ENCODE measurements at regions not wholly inside any gene's neighbourhood (a gene's known extent, or its start where the extent isn't known, plus 50 kb on each side); places are given as distances from the start of the nearest gene placed in this dataset.

DNA sequence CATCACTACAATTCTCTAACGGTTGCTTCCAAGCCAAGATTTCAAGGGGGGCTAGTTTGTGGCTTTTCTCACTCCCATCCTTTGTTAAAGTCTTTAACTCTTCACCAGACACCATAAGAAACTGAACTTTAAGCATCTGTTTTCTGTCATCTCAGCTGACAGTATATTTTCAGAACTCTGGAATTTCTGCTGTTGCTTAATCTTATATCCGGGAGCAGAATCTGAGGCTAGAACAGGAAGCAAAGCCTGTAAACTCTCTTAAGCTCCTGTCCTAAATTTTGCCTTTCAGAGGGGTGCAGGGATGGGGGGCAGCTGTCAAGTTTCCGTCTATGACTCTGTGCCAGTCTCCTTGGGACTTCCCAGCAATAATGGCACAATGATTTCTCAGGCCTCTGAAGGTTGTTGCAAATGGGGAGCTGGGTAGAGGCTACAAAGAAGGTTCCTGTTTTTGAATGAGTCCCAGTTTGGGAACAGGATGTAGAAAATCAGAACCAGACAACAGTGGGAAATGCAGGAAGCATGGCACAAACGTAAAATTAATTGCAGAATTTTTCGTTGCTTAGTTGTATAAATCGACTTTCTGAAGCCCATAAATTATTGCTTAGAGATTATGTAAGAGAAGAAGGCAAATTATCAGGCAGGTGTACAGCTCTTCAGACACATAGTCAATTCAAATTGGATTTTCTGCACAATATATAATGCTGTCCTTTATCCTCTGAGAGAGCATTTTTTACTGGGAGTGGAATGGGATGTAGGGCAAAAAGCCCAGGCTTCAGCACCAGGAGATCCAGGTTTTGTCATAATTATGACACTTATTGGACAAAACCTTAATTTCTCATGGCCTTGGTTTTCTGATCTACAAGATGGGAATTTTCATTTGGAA lies 430.9 kb downstream of the DMAC1 start:
- Histone ChIP-seq H3K4me1 (peaks cover 35% of the 10 kb centered on the region), H3K4me3 (no peak overlapping the region), H3K27ac (peak overlapping the region; percentile 15), H3K27me3 (no peaks in the 10 kb centered on the region), H3K9me3 (no peaks in the 10 kb centered on the region), H3K36me3 (no peaks in the 10 kb centered on the region)
- TF ChIP-seq, protein P1, sequence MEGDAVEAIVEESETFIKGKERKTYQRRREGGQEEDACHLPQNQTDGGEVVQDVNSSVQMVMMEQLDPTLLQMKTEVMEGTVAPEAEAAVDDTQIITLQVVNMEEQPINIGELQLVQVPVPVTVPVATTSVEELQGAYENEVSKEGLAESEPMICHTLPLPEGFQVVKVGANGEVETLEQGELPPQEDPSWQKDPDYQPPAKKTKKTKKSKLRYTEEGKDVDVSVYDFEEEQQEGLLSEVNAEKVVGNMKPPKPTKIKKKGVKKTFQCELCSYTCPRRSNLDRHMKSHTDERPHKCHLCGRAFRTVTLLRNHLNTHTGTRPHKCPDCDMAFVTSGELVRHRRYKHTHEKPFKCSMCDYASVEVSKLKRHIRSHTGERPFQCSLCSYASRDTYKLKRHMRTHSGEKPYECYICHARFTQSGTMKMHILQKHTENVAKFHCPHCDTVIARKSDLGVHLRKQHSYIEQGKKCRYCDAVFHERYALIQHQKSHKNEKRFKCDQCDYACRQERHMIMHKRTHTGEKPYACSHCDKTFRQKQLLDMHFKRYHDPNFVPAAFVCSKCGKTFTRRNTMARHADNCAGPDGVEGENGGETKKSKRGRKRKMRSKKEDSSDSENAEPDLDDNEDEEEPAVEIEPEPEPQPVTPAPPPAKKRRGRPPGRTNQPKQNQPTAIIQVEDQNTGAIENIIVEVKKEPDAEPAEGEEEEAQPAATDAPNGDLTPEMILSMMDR (IDR thresholded peaks at IDR 0.05): no peak
- intact Hi-C loops (cut with DNase I): no loop called here
- DNase-seq (no peak), ATAC-seq (peak; percentile 77)

- Histone ChIP-seq H3K4me3 (no peak overlapping the region), H3K36me3 (no peaks in the 10 kb centered on the region), H3K27ac (peak overlapping the region; percentile 15), H3K4me1 (peaks cover 35% of the 10 kb centered on the region), H3K27me3 (no peaks in the 10 kb centered on the region), H3K9me3 (no peaks in the 10 kb centered on the region)
- no peak for DNase-seq
- TF ChIP-seq, protein P1 (IDR thresholded peaks at IDR 0.05): no peak
- intact Hi-C loops (cut with DNase I): no loop called here
- no peak for ATAC-seq
Observed at GRCh38 chr9:7367726-7368125, 431.9 kb downstream of the DMAC1 start.

GRCh38 chr9:7366121-7366520 lies 433.5 kb downstream of the DMAC1 start:
- H3K4me3 ChIP-seq: no peak overlapping the region
- ATAC-seq: no peak
- H3K36me3 ChIP-seq: no peaks in the 10 kb centered on the region
- no peaks in the 10 kb centered on the region for H3K27me3 ChIP-seq
- no peak overlapping the region for H3K27ac ChIP-seq
- H3K4me1 ChIP-seq: peaks cover 33% of the 10 kb centered on the region
- TF ChIP-seq, protein P1 (IDR thresholded peaks at IDR 0.05): no peak
- H3K9me3 ChIP-seq: no peaks in the 10 kb centered on the region
- no peak for DNase-seq
- intact Hi-C loops (cut with DNase I): no loop called here

GRCh38 chr9:7363777-7364477 lies 435.7 kb downstream of the DMAC1 start:
- H3K27me3 ChIP-seq: no peaks in the 10 kb centered on the region
- no peak for DNase-seq
- no peaks in the 10 kb centered on the region for H3K36me3 ChIP-seq
- intact Hi-C loops (cut with DNase I): no loop called here
- H3K4me1 ChIP-seq: peaks cover 12% of the 10 kb centered on the region
- H3K9me3 ChIP-seq: no peaks in the 10 kb centered on the region
- H3K27ac ChIP-seq: no peak overlapping the region
- no peak for ATAC-seq
- TF ChIP-seq, protein P1 (IDR thresholded peaks at IDR 0.05): no peak
- no peak overlapping the region for H3K4me3 ChIP-seq

- no peak for DNase-seq
- no peak overlapping the region for H3K27ac ChIP-seq
- H3K9me3 ChIP-seq: no peaks in the 10 kb centered on the region
- TF ChIP-seq, protein P1 (IDR thresholded peaks at IDR 0.05): no peak
- no peaks in the 10 kb centered on the region for H3K36me3 ChIP-seq
- H3K27me3 ChIP-seq: no peaks in the 10 kb centered on the region
- H3K4me3 ChIP-seq: no peak overlapping the region
- H3K4me1 ChIP-seq: no peaks in the 10 kb centered on the region
- intact Hi-C loops (cut with DNase I): no loop called here
- ATAC-seq: no peak
Observed at GRCh38 chr9:7360513-7360912, 439.1 kb downstream of the DMAC1 start.
